Activated gamma-delta T cell treated with anti-CD3 and anti-CD28 coated beads, Interleukin-2, amount 50 U/mL, for 16 hours (primary cell): ENCODE measurements at regions not wholly inside any gene's neighbourhood (a gene's known extent, or its start where the extent isn't known, plus 50 kb on each side); places are given as distances from the start of the nearest gene placed in this dataset.

ENCODE experiments used
- DNase-seq: peaks from one replicate; pipeline ENCODE4 v3.0.0-alpha.2; 2020; ENCODE audit warnings: low read depth

GRCh38 chr5:147169399-147169798 lies 65.4 kb upstream of the STK32A start:
- DNase-seq, result no peak

GRCh38 chr5:147169901-147170300 lies 64.9 kb upstream of the STK32A start:
- no peak for DNase-seq

DNA sequence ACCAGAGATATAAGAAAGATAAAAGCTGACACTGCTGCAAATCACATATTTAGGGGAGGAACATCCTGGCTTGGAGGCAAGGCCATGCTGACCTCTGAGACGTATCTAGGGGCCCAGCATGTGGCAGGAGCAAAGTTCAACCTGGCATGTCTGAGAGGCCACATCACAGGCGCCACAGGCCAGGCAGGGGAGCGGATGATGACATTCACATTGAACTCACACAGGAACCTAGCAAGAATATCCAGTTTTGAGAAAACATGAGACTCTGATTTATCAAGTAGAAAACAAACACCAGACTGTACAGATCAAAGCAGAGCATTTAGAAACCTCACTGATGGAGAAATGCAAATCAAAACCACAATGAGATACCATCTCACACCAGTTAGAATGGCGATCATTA lies 64.2 kb upstream of the STK32A start:
- DNase-seq, result no peak

GRCh38 chr5:147174671-147175265 lies 60.1 kb upstream of the STK32A start:
- no peak for DNase-seq

GRCh38 chr5:147175516-147176097 lies 59.2 kb upstream of the STK32A start:
- no peak for DNase-seq

DNA sequence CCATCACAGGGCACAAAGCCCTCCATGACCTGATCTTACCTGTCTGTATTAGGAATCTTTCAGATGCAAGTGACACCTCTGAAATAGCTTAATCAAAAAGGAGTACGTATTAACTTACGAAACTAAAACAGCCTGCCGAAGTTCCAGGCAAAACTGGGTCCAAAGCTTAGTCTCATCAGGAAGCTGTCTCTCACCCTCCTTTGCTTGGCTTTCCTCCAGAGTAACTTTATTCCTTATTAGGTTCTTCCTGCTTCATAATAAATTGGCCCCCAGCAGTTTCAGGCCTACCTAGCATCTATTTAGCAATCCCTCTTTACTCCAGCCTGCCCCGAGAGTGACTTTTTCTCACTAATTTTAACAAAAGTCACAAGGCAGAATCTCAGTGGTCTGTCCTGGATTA lies 58.4 kb upstream of the STK32A start:
- no peak for DNase-seq

DNA sequence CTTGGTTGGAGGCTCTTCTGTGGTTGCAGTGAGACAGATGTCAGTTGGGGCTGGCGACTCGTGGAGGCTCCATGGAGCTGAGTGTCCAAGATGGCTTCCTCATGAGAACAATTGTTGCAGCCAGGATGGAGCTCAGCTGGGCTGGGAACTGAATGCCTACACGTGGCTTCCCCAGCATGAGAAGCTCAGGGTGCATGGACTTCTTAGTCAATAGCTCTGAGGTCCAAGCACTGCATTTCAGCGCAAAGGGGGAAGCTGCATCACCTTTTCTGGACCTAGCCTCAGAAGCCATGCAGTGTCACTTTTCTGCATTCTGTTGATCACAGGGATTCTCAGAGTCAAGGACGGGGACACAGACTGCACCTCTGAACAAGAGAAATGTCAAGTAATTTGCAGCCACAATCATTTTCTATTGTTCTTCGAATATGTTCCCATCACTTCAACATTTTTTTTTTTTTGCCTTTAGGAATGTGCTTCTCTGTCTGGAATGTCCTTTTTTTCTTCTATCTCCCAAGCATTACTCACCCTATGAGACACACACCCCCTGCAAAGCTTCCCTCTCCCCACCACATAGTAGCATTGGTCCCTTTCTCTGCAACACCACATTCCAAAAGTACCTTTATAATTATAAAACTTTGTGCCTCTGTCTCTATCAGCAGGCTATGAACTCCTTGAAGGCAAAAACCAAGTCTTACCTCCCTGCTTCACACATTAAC lies 57.5 kb upstream of the STK32A start:
- no peak for DNase-seq

DNA sequence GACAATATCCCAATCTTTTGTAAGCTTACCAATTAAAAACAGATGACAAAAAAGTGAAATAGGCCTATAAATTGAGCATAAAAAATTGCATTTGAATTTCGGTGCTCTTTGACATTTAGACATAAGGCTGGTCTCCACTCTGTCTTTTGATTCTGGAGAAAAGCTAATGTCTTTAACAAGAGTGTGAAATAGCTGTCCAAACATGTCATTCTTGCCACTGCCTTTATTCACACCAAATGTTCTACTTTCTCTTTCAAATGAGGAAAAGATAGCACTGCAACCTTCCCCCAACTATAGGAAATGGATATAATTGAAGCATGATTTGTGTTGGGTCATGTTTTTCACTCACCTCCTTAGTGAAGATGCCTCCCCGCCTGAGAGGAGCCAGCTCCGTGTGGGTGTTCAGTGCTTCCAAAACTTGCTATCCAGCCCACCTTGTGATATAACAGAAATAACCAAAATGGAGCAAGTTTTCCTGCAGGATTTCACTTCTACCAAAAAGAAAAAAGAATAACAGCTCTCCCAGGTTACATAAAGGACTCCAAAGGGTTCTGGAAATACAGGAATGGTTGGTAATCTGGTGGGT lies 55.2 kb upstream of the STK32A start:
- DNase-seq, result no peak

GRCh38 chr5:147180751-147181150 lies 54.1 kb upstream of the STK32A start:
- no peak for DNase-seq
